BE2C (cell line): ENCODE measurements at regions not wholly inside any gene's neighbourhood (a gene's known extent, or its start where the extent isn't known, plus 50 kb on each side); places are given as distances from the start of the nearest gene placed in this dataset.
"Not testable (repeated sequence)": the region's sequence is repeated elsewhere in the genome, so short reads cannot be mapped to it uniquely, and the experiment has no call there.

Source experiments
- DNase-seq: peaks from one replicate; pipeline ENCODE4 v3.0.0-alpha.2; 2020
- H3K27me3 ChIP-seq: fragments of 250-450 bp; sonication (Bioruptor Pico); 2 replicates; pipeline ENCODE4 v1.5.1; 2020; ENCODE audit warnings: mild to moderate bottlenecking
- H3K36me3 ChIP-seq: fragments of 250-450 bp; sonication (Bioruptor Pico); 2 replicates; pipeline ENCODE4 v1.5.1; 2020; ENCODE audit warnings: mild to moderate bottlenecking
- H3K4me1 ChIP-seq: fragments of 250-450 bp; sonication (Bioruptor Pico); 2 replicates; pipeline ENCODE4 v1.5.1; 2020
- H3K4me3 ChIP-seq: 2 replicates; pipeline ENCODE4 v1.5.1; 2011; ENCODE audit warnings: low read depth, low read length
- H3K9me3 ChIP-seq: fragments of 250-450 bp; sonication (Bioruptor Pico); 2 replicates; pipeline ENCODE4 v1.5.1; 2020
- TF ChIP-seq, protein P1 (sequence below): IDR thresholded peaks from 2 replicates; pipeline ENCODE4 v1.5.1; 2012; ENCODE audit warnings: mild to moderate bottlenecking, low read depth, low read length

DNA sequence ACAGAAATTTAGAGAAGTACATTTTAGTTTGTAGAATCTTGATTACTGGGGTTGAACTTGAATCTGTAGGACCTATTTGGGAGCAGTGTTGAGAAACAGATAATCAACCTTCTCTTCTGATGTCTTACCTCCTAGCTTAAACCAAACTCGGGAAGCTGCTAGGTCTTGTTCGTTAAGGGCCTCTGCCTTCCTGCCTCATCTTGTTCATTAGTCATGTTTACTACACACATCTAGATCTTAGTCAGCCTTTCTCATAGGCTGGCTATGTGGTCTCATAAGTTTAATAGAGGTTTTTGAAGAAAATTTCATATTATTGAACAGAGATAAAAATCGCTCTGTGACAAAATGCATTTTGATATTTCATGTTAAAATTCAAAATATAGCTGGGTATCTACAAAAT, 331.0 kb upstream of the EDIL3 start:
- Histone ChIP-seq H3K9me3 (no peaks in the 10 kb centered on the region), H3K36me3 (no peaks in the 10 kb centered on the region), H3K4me1 (no peaks in the 10 kb centered on the region; the same call in 1 of the 2 replicates), H3K4me3 (no peak overlapping the region), H3K27me3 (no peaks in the 10 kb centered on the region)
- DNase-seq, result no peak
- TF ChIP-seq, protein P1, sequence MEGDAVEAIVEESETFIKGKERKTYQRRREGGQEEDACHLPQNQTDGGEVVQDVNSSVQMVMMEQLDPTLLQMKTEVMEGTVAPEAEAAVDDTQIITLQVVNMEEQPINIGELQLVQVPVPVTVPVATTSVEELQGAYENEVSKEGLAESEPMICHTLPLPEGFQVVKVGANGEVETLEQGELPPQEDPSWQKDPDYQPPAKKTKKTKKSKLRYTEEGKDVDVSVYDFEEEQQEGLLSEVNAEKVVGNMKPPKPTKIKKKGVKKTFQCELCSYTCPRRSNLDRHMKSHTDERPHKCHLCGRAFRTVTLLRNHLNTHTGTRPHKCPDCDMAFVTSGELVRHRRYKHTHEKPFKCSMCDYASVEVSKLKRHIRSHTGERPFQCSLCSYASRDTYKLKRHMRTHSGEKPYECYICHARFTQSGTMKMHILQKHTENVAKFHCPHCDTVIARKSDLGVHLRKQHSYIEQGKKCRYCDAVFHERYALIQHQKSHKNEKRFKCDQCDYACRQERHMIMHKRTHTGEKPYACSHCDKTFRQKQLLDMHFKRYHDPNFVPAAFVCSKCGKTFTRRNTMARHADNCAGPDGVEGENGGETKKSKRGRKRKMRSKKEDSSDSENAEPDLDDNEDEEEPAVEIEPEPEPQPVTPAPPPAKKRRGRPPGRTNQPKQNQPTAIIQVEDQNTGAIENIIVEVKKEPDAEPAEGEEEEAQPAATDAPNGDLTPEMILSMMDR, result no peak

DNA sequence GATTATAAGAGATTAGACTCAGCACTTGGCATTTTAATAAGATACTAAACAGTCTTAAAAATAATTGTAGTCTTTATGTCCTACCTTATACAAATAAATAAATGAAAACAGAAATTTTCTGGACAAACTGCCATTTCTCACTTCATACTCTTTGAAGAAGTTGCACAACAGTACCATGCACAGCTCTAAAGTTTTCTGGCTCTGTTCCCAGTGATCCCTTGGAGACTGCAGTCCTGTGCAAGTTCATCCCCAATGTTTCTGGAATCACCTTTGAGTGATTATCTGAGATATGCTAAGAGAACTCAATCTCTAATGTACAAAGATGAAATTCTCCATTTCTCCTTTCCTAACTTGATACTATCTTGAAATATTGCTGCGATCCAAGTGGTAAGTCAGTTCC, 330.4 kb upstream of the EDIL3 start:
- DNase-seq, result peak; percentile 14
- Histone ChIP-seq H3K27me3 (no peaks in the 10 kb centered on the region), H3K9me3 (no peaks in the 10 kb centered on the region), H3K4me3 (no peak overlapping the region), H3K36me3 (no peaks in the 10 kb centered on the region), H3K4me1 (no peaks in the 10 kb centered on the region; the same call in 1 of the 2 replicates)
- TF ChIP-seq, protein P1, result no peak

DNA sequence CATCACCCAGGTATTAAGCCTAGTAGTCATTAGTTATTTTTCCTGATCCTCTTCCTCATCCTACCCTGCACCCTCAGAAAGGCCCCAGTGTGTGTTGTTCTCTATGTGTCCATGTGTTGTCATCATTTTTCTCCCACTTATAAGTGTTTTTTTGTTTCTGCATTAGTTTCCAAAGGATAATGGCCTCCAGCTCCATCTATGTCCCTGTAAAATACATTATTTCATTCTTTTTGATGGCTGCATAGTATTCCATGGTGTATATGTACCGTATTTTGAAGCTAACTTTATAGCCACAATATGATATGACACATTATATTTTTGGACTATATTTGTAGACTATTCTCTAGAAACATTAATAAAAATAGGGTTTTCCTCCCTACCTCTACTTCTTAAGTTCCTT, 324.4 kb upstream of the EDIL3 start:
- no peak for DNase-seq
- Histone ChIP-seq H3K4me1 (no peaks in the 10 kb centered on the region), H3K27me3 (no peaks in the 10 kb centered on the region), H3K9me3 (no peaks in the 10 kb centered on the region), H3K36me3 (no peaks in the 10 kb centered on the region), H3K4me3 (no peak overlapping the region)
- TF ChIP-seq, protein P1, result no peak

DNA sequence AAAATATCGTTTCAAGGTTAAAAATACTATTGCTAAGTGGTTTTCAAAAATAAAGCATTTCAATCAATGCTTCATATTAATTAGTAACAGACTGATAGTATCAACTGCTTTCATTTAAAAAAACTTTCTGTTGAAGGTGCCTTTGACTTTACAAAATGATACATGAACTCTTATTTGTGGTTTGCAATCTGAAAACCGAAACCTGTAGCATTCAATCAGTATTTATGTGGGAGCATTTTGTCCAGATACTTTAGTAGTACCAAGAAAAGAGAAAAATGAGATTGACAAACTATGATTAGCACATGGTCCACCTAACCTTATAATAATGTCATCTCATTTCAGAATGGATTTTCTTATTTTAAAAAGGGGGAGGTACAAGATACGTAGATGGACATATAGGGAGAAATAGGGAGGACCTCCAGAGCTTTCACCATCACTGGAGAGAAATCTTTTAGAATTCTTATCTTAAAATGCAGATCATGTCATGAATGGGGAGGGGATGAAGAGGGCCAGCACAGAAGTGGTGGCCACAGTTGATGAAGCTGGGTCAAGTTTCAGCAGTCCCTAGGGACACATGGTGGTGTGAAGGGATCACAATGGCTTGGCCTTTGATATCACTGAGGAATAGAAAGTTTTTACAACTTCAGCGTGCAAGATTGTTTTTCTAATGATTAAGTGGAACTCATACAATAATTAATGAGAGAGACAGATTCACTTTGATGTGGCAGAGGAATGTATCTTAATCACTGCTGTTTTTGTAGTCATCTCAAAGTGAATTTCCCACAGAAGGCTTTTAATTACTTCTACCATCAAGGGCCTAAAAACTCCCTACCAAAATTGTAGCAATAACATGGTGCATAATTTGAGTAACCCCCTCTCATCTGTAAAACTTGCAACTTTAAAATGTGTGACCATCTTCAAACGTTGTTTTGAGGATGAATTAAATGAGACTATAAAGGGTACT, 322.3 kb upstream of the EDIL3 start:
- H3K4me3 ChIP-seq, result no peak overlapping the region
- H3K36me3 ChIP-seq, result no peaks in the 10 kb centered on the region
- no peaks in the 10 kb centered on the region for H3K27me3 ChIP-seq
- DNase-seq, result no peak
- TF ChIP-seq, protein P1, result no peak
- no peaks in the 10 kb centered on the region for H3K9me3 ChIP-seq
- H3K4me1 ChIP-seq, result no peaks in the 10 kb centered on the region

DNA sequence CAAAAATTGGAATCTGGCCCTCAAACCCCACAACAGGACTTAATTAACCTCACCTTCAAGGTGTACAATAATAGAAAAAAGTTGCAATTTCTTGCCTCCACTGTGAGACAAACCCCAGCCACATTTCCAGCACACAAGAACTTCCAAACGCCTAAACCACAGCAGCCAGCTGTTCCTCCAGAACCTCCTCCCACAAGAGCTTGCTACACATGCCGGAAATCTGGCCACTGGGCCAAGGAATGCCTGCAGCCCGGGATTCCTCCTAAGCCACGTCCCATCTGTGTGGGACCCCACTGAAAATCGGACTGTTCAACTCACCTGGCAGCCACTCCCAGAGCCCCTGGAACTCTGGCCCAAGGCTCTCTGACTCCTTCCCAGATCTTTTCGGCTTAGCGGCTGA, 315.9 kb upstream of the EDIL3 start:
- H3K4me1 ChIP-seq, H3K36me3 ChIP-seq, H3K9me3 ChIP-seq, H3K27me3 ChIP-seq, H3K4me3 ChIP-seq, DNase-seq: not testable (repeated sequence)

DNA sequence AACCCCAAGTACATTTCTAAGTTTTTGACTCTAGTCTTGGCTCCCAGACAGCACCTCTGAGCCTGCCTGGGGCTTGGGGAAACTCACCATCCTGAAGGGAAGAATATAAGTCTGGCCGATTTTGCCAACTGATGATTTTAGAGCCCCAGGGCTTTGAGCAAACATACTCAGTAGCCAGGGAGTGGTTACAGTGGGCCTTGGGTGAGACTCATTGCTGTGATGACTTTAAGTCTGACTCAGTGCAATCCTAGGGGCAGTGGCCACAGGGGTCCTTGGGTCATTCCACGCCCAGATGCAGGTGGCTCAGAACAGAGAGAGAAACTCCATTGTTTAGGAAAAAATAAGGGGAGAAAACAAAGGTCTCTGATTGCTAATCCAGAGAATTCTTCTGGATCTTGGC, 312.0 kb upstream of the EDIL3 start:
- Histone ChIP-seq H3K36me3 (no peaks in the 10 kb centered on the region), H3K9me3 (no peaks in the 10 kb centered on the region), H3K27me3 (no peaks in the 10 kb centered on the region), H3K4me1 (no peaks in the 10 kb centered on the region), H3K4me3 (no peak overlapping the region)
- DNase-seq, result no peak
- TF ChIP-seq, protein P1, result no peak
